Left lung (tissue), 4 donors: ENCODE measurements at regions not wholly inside any gene's neighbourhood (a gene's known extent, or its start where the extent isn't known, plus 50 kb on each side); places are given as distances from the start of the nearest gene placed in this dataset.

Experiments
- ATAC-seq: fragments of 200-7000 bp; cut with Tn5 transposase; one replicate; pipeline ENCODE4 v1.9.1; 2020; ENCODE audit warnings: moderate library complexity
- DNase-seq, 4 donors: peaks; one replicate each; pipeline ENCODE4 v3.0.0-alpha.2; 2013 to 2020
- H3K27ac ChIP-seq, 2 donors: fragments of 200-600 bp; sonication (generic) in 1 of 2; one replicate each; pipeline versions ENCODE4 v1.5.0 to v1.8.0; 2020 to 2021
- H3K27me3 ChIP-seq, 2 donors: fragments of 200-600 bp; sonication (generic) in 1 of 2; one replicate each; pipeline versions ENCODE4 v1.5.0 to v1.8.0; 2020 to 2021
- H3K36me3 ChIP-seq, 2 donors: fragments of 200-600 bp; sonication (generic) in 1 of 2; one replicate each; pipeline versions ENCODE4 v1.5.0 to v1.8.0; 2020 to 2021
- H3K4me1 ChIP-seq, 2 donors: fragments of 200-600 bp; one replicate each; pipeline ENCODE4 v1.8.0; 2021
- H3K4me3 ChIP-seq, 2 donors: fragments of 200-600 bp; sonication (generic) in 1 of 2; one replicate each; pipeline versions ENCODE4 v1.5.0 to v1.8.0; 2020 to 2021; ENCODE audit warnings: mild to moderate bottlenecking in 1 of 2
- H3K9me3 ChIP-seq, 2 donors: fragments of 200-600 bp; sonication (generic) in 1 of 2; one replicate each; pipeline versions ENCODE4 v1.5.0 to v1.8.0; 2020 to 2021
- intact Hi-C, 2 donors: fragments of 100-400 bp; cut with DNase I; formaldehyde crosslinking; loops; one replicate each; pipeline versions ENCODE4 v1.11.2 to v1.14.2; 2022
- TF ChIP-seq, protein P1 (sequence below), 2 donors: fragments of 200-600 bp; sonication (generic) in 1 of 2; IDR thresholded peaks; one replicate each; pipeline versions ENCODE4 v1.5.0 to v1.8.0; 2021; ENCODE audit warnings: antibody characterized with exemption in 2 of 2
- donor health status: DM: no; HTN: yes; CAD: no.
- donor health status: DM: no; HTN: no; CAD: no.

DNA sequence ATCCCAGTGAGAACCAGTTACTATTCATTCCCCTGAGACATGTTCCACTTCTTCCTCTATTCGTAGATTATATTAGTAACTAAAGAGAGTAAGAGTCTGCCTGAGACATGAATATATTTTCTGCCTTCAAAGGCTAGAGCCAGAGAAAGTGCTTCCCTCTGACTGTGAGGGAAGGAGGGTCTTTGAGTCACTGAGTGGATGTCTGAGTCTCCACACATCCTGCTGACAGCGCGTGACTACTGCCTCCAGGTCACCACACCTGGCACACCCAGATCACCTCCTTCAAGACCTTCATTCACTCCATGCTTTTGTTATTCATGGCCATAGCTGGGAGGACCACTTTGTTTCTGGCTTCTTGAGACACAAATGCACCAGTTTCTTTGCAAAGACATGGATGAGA is 135.6 kb downstream of the SOX2 start:
- Histone ChIP-seq H3K27ac (no peak overlapping the region), H3K36me3 (no peaks in the 10 kb centered on the region), H3K4me3 (no peak overlapping the region), H3K4me1 (no peaks in the 10 kb centered on the region), H3K9me3 (no peaks in the 10 kb centered on the region), H3K27me3 (no peaks in the 10 kb centered on the region)
- intact Hi-C loops: no loop called here
- ATAC-seq: no peak
- DNase-seq: no peak
- TF ChIP-seq, protein P1, sequence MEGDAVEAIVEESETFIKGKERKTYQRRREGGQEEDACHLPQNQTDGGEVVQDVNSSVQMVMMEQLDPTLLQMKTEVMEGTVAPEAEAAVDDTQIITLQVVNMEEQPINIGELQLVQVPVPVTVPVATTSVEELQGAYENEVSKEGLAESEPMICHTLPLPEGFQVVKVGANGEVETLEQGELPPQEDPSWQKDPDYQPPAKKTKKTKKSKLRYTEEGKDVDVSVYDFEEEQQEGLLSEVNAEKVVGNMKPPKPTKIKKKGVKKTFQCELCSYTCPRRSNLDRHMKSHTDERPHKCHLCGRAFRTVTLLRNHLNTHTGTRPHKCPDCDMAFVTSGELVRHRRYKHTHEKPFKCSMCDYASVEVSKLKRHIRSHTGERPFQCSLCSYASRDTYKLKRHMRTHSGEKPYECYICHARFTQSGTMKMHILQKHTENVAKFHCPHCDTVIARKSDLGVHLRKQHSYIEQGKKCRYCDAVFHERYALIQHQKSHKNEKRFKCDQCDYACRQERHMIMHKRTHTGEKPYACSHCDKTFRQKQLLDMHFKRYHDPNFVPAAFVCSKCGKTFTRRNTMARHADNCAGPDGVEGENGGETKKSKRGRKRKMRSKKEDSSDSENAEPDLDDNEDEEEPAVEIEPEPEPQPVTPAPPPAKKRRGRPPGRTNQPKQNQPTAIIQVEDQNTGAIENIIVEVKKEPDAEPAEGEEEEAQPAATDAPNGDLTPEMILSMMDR (IDR thresholded peaks at IDR 0.05): no peak

DNA sequence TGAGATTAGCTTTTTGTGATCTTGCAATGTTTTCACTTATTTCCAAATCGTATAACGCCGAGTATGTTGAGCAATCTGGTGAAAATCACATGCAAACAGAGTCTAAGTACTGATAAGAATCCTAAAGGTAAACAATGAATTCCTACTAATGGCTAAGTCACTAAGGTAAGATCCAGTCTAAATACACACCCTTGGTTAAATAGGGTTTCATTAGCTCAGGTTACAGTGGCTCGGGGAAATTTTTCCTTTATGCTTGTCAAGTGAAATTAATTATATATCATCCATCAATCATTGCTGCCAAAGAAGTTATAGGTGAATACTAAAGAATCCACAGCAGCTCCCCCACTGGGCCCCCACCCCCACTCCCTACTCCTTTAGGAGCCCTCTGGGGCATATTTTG is 139.3 kb downstream of the SOX2 start:
- ATAC-seq: peak; percentile 92

DNA sequence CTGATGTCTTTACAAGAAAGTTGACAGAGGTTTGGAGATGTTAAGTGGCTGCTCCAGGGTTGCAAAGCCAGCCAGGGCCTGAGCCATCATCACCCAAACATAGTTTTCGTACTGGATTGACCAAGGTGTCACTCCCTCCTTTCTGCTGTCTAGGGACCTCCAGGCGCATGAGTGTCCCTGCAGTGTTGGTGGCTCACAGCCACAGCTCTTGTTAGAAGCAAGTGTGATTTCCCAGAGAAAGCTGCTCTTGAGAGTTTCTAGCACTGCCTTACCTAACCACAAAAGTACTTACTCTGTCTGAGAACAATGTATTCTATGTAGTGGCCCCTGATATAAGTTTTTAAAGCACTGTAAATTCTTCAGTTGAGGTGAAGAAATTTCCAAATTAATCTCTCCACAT is 144.1 kb downstream of the SOX2 start:
- ATAC-seq: peak; percentile 84

More for the DNA sequence above, 139.3 kb downstream of the SOX2 start:
- no peaks in the 10 kb centered on the region for H3K27me3 ChIP-seq
- H3K4me3 ChIP-seq: no peak overlapping the region
- no peaks in the 10 kb centered on the region for H3K9me3 ChIP-seq
- no peaks in the 10 kb centered on the region for H3K36me3 ChIP-seq
- no peaks in the 10 kb centered on the region for H3K4me1 ChIP-seq
- intact Hi-C loops: no loop called here
- DNase-seq: peak in 2 of 4 donors; percentile 16 to 52
- no peak overlapping the region for H3K27ac ChIP-seq
- TF ChIP-seq, protein P1 (IDR thresholded peaks at IDR 0.05): no peak

DNA sequence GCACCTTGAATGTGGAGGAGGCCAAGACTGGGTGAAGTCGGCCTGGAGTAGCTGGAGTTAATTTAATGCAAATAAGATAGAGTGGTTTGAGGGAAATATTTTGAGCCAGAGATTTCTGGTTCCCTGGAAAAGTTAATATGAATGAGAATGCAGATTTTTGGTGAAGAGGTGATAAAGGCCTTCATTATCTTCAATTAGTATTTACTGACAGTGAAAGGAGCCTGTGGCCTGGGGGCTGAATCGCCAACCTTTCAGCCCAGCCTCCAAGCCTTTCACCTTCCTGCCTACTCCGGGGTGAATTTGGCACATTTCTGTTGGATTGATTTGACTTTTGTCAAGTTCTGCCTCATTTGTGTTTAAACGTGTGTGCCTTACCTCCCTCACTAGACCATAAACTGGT is 147.8 kb downstream of the SOX2 start:
- no peak overlapping the region for H3K4me3 ChIP-seq
- H3K27ac ChIP-seq: no peak overlapping the region
- intact Hi-C loops: no loop called here
- H3K27me3 ChIP-seq: peaks cover 0 to 27% of the 10 kb centered on the region in 2 donors
- no peaks in the 10 kb centered on the region for H3K9me3 ChIP-seq
- DNase-seq: no peak
- no peaks in the 10 kb centered on the region for H3K36me3 ChIP-seq
- no peaks in the 10 kb centered on the region for H3K4me1 ChIP-seq
- no peak for ATAC-seq
- TF ChIP-seq, protein P1 (IDR thresholded peaks at IDR 0.05): no peak

More for the DNA sequence above, 144.1 kb downstream of the SOX2 start:
- H3K4me3 ChIP-seq: no peak overlapping the region
- no peaks in the 10 kb centered on the region for H3K4me1 ChIP-seq
- intact Hi-C loops: no loop called here
- H3K9me3 ChIP-seq: no peaks in the 10 kb centered on the region
- H3K27ac ChIP-seq: no peak overlapping the region
- TF ChIP-seq, protein P1 (IDR thresholded peaks at IDR 0.05): no peak
- no peaks in the 10 kb centered on the region for H3K36me3 ChIP-seq
- H3K27me3 ChIP-seq: peaks cover 0 to 15% of the 10 kb centered on the region in 2 donors
- DNase-seq: peak in 2 of 4 donors; percentile 49 to 53

DNA sequence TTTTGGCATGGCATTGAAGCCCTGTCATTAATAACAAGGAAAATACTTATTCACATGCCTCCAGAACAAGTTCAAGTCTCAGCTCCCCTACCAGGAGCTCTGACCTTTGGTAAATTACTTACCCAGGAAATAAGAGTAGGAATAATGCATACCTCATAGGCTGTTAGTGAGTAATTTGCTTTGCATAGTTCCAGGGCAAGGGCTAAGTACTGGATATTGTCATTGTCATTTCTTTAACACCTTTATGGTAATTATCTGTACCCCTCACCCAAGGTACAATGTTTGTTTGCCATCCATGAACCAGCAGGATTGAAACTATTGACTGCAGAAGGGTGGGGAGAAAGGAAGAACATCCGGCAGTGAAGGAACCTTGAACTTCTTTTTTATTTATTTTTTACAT is 148.5 kb downstream of the SOX2 start:
- DNase-seq (no peak), ATAC-seq (no peak)
- TF ChIP-seq, protein P1 (IDR thresholded peaks at IDR 0.05): no peak
- intact Hi-C loops: no loop called here
- Histone ChIP-seq H3K27me3 (peaks cover 0 to 27% of the 10 kb centered on the region in 2 donors), H3K36me3 (no peaks in the 10 kb centered on the region), H3K9me3 (no peaks in the 10 kb centered on the region), H3K4me3 (no peak overlapping the region), H3K4me1 (no peaks in the 10 kb centered on the region), H3K27ac (no peak overlapping the region)
